GM12874 (cell line): ENCODE measurements at regions not wholly inside any gene's neighbourhood (a gene's known extent, or its start where the extent isn't known, plus 50 kb on each side); places are given as distances from the start of the nearest gene placed in this dataset.

ENCODE experiments used
- TF ChIP-seq, protein P1 (sequence below): IDR thresholded peaks from 2 replicates; pipeline ENCODE4 v1.5.1; 2011; ENCODE audit warnings: low read depth, mild to moderate bottlenecking, control low read depth, low read length, moderate library complexity; ENCODE audit not compliant: insufficient read depth

DNA sequence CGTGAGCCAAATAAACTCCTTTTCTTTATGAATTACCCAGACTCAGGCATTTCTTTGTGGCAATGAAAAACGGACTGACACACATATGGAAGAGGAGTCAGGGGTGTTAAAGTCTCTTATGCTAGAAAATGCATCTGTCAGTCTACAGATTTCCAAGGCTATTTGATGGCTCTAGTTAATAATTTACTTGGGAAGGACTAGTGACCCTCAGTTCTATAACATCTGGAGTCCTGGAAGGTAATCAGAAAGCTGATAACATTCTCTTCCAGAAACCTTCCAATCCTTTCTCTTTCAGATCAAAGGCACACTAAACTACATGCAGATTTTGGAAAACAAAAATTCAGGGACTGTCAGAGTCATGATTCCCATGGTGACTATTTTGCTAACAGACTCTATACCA is 142.0 kb upstream of the TEX13D start:
- TF ChIP-seq, protein P1, sequence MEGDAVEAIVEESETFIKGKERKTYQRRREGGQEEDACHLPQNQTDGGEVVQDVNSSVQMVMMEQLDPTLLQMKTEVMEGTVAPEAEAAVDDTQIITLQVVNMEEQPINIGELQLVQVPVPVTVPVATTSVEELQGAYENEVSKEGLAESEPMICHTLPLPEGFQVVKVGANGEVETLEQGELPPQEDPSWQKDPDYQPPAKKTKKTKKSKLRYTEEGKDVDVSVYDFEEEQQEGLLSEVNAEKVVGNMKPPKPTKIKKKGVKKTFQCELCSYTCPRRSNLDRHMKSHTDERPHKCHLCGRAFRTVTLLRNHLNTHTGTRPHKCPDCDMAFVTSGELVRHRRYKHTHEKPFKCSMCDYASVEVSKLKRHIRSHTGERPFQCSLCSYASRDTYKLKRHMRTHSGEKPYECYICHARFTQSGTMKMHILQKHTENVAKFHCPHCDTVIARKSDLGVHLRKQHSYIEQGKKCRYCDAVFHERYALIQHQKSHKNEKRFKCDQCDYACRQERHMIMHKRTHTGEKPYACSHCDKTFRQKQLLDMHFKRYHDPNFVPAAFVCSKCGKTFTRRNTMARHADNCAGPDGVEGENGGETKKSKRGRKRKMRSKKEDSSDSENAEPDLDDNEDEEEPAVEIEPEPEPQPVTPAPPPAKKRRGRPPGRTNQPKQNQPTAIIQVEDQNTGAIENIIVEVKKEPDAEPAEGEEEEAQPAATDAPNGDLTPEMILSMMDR: no peak

DNA sequence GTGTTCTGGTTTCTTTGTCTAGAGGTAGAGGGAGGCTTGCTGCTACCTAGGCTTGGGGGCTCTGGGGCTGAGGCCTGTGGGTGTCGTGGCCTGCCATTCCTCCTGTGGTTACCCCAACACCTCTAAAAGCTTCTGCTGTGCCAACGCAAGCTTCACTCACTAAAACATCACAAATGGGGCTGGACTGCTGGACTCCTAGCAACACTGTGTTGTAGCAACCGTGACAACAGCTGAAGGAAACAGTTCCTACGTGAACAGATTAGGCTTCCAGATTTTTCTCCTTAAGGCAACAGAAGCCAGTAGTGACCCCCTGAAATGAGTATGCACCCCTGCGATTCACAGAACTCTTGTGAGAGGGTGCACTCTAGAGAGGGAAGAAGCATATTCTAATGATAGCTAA is 138.3 kb upstream of the TEX13D start:
- TF ChIP-seq, protein P1: no peak

DNA sequence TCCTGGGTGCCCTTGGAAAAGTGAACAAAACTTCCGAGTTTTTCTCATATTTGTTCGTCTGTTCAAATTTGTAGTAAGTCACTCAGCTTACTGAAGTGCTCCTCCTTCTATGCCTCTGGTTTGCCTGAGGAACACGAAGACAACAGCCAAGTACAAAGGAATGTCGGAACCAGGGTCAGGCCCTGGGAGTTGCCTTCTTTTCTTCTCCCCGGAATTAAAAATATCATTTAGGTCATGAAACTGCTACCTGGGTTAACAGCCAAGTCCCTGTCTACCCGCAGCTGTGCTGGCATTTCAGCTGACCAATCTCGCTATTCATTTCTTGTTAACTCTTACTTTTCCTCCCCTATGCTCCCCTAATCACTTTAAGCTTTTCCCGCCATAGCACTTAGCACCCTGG is 137.6 kb upstream of the TEX13D start:
- TF ChIP-seq, protein P1: no peak

DNA sequence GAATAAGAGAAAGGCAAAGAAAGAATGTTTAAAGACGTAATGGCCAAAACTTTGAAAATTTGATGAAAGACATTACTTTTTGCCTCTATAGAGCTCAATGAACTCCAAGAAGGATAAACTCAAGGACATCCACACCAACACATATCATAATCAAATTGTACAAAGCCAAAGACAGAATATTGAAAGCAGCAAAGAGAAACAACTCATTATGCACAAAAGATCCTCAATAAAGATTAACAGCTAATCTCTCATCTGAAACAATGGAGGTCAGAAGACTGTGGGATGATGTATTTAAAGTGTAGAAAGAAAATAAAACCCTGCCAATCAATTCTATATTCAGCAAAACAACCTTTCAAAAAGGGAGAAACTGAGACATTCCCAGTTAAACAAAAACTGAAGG is 129.1 kb upstream of the TEX13D start:
- TF ChIP-seq, protein P1: no peak

DNA sequence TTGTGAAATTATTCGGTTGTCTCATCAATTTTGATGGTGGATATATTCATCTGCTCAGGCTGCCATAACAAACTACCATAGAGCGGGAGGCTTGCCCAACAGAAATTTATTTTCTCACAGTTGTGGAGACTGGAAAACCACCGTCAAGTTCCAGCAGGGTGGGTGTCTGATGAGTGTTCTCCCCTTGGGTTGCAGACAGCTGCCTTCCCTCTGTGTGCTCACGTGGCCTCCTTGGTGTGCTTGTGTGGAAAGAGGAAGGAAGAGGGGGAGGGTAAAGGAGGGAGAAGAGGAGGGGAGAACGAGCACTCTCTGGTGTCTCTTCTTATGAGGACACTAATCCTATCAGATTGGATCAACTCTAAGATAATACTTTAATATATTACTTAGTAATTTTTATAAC is 123.8 kb upstream of the TEX13D start:
- TF ChIP-seq, protein P1: no peak

DNA sequence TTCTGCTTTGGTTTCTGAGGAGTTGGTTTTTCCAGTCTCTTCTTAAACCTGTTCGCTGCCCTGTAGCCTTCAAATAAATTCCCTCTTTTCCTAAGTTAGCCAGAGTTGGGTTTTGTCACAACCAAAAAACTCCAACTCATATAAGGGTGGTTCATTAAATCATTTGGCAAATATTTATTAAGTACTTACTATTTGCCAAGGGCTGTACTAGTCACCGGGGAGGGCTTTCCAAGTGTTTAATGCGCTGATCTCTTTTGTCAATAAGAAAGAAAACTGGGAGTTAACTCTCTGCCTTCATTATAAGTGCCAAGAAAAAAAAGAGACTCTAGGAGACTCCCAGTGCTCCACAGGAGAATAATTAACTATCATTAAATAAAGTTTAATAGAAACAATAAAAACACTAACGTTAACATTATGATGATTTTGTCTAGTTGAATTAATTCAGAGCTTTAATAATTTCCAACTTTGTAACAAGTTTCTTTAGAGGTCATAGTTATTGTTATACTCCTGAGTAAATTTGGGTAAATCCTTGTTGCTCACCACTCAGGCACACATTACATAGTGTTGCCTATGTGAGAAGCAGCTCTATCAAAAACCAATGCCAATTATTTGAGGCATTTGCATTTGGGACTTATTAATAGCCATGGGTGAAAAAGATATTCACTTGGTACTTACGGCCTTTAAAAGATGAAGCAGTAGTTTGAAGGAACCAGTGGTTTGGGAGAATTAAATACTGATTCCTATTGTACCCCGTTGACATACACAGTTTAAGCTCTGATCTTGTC is 122.5 kb upstream of the TEX13D start:
- TF ChIP-seq, protein P1: no peak

DNA sequence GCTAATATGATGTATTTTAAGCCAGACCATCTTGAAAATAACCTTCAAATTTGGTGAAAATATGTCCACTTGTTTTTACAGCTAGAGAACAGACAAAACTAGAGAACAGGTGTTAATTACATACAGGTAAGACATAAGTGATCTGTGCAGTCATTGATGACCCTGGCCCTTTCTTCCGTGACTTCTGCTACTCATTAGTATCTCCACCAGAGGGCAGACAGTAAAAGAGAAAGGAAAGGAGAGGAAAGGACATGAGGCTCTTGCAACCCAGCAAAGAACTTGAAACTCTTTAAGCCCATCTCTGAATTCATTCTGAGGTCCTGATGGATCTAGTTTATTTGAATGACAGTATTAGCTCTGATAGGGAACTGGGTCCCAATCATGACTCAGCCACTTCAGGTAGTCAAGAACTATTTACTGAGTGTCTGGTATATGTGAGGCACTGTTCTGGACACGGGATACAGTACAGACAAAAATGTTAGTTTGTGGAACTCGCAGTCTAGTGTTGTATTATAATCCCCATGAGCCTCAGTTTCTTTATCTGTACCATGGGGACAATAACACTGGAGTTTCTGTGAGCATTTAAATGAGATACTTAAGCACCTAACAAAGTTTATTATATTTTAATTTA is 121.0 kb upstream of the TEX13D start:
- TF ChIP-seq, protein P1: peak; percentile 37
